ENCODE measurements at regions not wholly inside any gene's neighbourhood (a gene's known extent, or its start where the extent isn't known, plus 50 kb on each side); places are given as distances from the start of the nearest gene placed in this dataset.
"Not testable (repeated sequence)": the region's sequence is repeated elsewhere in the genome, so short reads cannot be mapped to it uniquely, and the experiment has no call there.

DNA sequence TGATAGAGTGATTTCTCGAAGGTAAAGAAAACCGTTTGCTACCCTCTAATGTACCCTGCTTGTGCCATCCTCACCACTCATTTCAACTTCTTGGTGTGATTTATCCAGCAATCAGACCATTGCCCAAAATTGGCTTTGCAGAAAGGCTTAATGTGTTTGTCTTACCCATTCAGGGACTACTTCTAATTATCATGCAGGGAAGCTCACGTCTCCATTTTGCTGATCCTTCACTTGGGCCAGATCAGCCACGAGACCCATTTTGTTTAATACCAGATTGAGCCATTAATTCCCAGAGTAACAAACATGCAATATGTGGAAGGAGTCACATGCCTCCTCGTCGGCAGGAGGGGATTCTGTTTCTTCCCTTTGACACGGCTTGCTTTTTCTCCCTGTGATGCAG lies 51.1 kb upstream of the CRY1 start:
- DNase-seq = no peak

DNA sequence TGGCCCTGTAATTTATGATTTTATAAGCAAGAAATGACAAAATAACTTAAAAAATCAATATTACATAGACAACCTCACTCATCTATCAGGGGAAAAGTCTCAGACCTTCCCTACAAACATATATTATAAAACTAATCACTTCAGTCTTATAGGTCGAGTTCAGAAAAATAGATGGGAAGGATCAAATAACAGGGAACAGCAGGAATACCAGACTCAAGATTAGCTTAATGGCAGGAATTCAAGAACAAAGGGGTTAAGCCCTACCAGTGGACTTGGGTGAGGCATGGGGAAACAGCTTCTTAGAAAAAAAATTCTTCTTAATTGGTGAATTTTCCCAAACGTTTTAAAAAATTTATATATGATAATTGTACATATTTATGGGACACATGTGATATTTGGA lies 51.6 kb upstream of the CRY1 start:
- no peak for DNase-seq

DNA sequence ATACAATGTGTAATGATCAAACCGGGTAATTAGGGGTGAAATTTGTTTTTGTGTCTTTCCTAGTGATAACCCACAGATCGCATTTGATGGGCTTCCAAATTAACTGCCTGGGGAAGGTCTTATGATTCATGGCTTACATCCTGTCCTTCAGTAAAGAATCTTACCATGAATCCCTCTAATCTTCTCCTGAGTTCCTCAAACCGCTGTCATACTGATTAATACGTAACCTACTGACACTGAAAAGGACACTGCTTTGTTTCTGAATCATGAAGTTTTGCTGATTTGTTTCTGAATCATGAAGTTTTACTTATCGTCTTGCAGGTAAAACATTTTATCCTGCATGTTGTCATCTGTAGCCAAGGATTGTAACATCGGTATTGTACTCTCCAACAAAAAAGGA lies 52.0 kb upstream of the CRY1 start:
- DNase-seq = peak; percentile 61

GRCh38 chr12:107148107-107148506 lies 54.8 kb upstream of the CRY1 start:
- no peak for DNase-seq

GRCh38 chr12:107152315-107152714 lies 59.0 kb upstream of the CRY1 start:
- no peak for DNase-seq

DNA sequence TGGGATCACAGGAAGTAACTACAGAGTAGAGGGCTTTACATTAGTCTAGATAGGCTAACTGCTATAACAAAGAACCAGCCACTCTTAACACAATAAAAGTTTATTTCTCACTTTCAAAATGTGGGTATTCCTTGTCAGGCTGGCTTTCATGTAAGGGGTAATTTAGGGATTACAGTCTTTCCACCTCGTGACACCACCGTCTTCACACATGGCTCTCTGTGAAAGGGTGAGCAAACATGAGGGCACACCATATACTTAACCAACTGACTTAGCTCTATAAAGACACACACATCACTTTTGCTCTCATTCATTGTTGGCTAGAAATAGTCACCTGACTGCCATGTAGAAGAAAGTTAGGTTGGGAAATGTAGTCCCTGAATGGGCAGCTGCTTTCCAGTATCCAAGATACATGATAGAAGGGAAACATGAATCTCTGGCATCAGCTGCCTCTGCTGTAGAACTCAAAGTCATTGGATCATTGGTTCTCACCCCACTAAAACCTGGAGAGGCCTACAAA lies 66.1 kb upstream of the CRY1 start:
- DNase-seq = no peak

GRCh38 chr12:107163413-107163812 lies 70.1 kb upstream of the CRY1 start:
- no peak for DNase-seq

- no peak for DNase-seq
Measured at GRCh38 chr12:107164392-107164791, 71.0 kb upstream of the CRY1 start.

DNA sequence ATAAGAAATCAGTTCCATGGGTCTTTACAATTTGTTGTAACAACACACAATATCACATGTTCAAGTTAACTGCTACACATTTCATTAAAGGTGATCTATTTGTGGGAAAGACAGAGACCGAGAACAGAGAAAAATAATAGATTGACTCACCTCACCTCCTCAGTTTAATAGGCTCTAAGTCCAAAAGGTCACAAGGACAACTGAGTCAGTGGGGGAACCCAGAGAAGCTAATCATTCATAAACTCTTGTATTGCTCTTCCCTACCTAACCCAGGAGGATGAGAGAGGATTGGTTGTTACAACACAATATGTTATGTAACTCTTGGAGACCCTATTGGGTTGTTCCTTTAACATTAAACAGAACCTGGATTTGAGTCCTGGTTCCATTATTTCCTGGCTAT lies 72.2 kb upstream of the CRY1 start:
- no peak for DNase-seq

GRCh38 chr12:107167756-107168155 lies 74.4 kb upstream of the CRY1 start:
- no peak for DNase-seq

- DNase-seq = no peak
Measured at GRCh38 chr12:107169200-107169599, 75.9 kb upstream of the CRY1 start.

GRCh38 chr12:107178776-107179175 lies 85.4 kb upstream of the CRY1 start:
- no peak for DNase-seq

GRCh38 chr12:107179871-107180270 lies 86.5 kb upstream of the CRY1 start:
- DNase-seq = no peak

GRCh38 chr12:107180272-107180671 lies 86.9 kb upstream of the CRY1 start:
- no peak for DNase-seq

GRCh38 chr12:107184359-107184930 lies 91.1 kb upstream of the CRY1 start:
- no peak for DNase-seq

- no peak for DNase-seq
Measured at GRCh38 chr12:107196681-107197080, 103.3 kb upstream of the CRY1 start.

DNA sequence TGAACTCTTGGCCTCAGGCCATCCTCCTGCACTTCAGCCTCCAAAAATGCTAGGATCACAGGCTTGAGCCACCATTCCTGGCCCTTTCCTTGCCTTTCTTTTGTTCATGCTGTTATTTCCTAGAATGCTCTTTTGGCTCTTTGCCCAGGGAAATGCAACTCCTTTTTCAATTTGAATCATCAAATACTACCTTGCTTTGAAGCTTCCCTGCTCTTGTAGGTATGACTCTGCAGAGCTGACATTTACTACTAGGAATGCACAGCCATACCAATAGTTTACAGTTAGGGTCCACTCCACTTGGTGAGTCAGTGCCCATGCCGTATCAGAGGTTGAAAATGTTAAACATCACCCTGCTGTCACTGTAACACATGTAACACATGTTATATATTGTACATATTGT lies 107.0 kb upstream of the CRY1 start:
- DNase-seq = peak; percentile 89

- no peak for DNase-seq
Measured at GRCh38 chr12:107207931-107208525, 114.7 kb upstream of the CRY1 start.

DNA sequence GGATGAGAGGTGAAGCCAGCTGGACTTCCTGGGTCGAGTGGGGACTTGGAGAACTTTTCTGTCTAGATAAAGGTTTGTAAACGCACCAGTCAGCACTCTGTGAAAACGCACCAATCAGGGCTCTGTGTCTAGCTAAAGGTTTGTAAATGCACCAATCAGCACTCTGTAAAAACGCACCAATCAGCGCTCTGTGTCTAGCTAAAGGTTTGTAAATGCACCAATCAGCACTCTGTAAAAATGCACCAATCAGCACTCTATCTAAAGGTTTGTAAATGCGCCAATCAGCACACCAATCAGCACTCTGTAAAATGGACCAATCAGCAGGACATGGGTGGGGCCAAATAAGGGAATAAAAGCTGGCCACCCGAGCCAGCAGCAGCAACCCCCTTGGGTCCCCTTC lies 116.4 kb upstream of the CRY1 start:
- not testable (repeated sequence) for DNase-seq

GRCh38 chr12:107214373-107214773 lies 121.0 kb upstream of the CRY1 start:
- peak; percentile 34 for DNase-seq

- not testable (repeated sequence) for DNase-seq
Measured at GRCh38 chr12:107216411-107216810, 123.1 kb upstream of the CRY1 start.

- no peak for DNase-seq
Measured at GRCh38 chr12:107219301-107219700, 126.0 kb upstream of the CRY1 start.

- DNase-seq = no peak
Measured at GRCh38 chr12:107221913-107222312, 128.6 kb upstream of the CRY1 start.

DNA sequence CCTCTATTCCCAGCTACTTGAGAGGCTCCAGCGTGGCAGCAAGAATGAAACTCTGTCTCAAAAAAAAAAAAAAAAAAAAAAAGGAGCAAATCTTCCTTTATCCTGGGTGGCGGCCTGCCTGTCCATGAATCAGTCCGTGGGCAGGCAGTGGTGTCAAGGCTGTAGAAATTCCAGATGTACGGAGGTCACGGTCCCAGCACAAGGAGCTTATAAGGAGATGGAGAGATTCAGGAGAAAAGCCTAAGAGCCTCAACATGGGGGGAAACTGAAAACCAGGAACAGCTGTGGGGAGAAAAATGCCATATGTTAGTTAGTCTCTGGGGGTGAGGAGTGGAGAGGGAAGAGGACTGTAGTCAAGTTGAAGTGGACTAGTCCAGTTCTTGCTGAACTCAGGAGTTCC lies 130.5 kb upstream of the CRY1 start:
- DNase-seq = no peak

DNA sequence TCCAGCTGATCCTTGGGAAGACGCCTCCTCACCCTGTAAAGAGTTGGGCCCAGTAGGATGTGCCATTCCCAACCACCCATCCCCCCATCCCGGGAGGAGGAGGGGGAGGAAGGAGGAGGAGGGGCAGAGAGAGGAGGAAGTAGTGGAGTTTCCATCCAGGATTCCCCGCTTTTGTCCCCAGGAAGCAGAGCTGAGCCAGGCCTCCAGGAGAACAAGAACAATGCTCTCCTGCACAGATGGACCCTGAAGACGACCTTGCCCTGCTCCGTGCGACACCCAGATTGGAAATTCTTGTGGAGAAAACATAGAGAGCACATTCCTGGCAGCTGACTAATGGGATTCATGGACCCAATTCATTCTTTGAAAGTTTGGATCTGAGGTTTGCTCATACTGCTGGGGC lies 132.3 kb upstream of the CRY1 start:
- DNase-seq = no peak
